DMS 273 (cell line): ENCODE measurements at regions not wholly inside any gene's neighbourhood (a gene's known extent, or its start where the extent isn't known, plus 50 kb on each side); places are given as distances from the start of the nearest gene placed in this dataset.
A peak's percentile ranks its signal among the peaks of the same experiment; 100 is the strongest.
"Not testable (repeated sequence)": the region's sequence is repeated elsewhere in the genome, so short reads cannot be mapped to it uniquely, and the experiment has no call there.

ENCODE experiments used
- DNase-seq: peaks from one replicate; lab custom pipeline; 2025; ENCODE audit not compliant: unreplicated experiment; lab: John Stamatoyannopoulos, UW

DNA sequence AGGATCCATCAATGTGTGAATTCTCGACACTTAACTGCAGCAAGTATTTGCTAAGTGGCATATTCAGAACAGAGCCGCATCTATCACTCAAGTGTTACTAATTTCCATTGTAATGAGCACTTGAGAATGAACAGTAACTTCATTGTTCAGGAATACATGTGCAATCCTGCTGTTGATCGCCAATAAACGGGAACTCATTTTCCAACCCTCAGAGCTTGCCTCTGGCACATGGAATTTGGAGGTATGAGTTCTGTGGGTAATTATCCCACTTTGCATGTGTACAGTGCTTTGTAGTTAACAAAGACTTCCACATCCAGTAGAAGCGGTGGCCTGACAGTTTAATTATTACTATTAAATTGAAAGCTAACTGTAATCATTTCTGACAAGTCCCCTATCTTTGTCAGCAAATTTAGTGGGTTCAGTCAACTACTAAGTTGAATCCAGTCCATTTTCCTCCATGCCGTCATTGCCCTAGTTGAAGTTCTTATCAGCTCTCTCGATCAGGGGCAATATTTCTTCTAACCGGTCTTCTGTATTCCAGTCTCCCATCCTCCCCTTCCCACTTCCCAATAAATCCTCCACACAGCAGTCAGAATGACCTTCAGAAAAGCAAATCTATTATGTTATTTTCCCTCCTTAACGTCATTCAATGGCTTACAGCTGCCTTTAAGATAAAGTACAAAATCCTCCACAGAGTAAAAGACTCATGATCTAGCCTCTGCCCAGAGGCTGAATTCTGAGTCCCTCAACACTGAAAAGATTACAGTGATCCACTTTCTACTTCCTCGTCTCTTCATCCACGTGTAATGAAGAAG, 62.4 kb upstream of the GBA3 start:
- not testable (repeated sequence) for DNase-seq

DNA sequence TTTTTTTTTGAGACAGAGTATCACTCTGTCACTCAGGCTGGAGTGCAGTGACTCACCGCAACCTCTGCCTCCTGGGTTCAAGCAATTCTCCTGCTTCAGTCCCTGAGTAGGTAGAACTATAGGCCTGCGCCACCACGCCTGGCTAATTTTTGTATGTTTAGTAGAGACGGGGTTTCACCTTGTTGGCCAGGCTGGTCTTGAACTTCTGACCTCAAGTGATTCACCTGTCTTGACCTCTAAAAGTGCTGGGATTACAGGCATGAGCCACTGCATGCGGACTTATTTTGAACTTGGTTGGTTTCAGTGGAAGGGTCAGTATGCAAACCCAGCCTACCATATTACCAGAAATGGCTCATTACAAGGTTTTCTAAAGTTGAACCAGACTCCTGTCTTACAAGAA, 61.6 kb upstream of the GBA3 start:
- DNase-seq = not testable (repeated sequence)

DNA sequence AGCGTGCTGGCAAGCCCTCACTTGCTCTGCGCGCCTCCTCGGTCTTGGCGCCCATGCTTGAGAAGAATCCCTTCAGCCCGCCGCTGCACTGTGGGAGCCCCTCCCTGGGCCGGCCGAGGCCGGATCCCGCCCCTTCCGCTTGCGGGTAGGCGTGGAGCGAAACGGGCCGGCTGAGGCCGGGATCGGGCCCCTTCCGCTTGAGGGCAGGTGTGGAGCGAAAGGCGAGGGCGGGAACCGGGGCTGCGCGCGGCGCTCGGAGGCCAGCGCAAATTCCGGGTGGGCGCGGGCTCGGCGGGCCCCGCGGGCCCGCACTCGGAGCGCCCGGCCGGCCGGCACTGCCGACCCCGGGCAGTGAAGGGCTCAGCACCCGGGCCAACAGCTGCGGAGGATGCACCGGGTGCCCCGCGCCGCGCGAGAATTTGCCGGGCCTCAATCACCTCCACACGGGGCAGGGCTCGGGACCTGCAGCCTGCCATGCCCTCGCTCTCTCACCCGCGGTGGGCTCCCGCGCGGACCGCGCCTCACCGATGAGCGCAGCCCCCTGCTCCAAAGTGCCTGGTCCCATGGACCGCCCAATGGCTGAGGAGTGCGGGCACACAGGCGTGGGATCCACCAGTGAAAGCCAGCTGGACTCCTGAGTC, 58.1 kb upstream of the GBA3 start:
- DNase-seq = no peak

DNA sequence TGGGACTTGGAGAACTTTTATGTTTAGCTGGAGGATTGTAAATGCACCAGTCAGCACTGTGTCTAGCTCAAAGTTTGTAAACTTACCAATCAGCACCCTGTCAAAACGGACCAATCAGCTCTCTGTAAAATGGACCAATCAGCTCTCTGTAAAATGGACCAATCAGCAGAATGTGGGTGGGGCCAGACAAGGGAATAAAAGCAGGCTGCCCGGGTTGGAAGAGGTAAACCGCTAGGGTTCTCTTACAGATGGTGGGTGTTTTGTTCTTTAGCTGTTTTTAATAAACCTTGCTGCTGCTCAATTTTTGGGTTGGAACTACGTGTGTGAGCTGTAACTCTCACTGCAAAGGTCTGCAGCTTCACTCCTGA, 57.6 kb upstream of the GBA3 start:
- DNase-seq = not testable (repeated sequence)

DNA sequence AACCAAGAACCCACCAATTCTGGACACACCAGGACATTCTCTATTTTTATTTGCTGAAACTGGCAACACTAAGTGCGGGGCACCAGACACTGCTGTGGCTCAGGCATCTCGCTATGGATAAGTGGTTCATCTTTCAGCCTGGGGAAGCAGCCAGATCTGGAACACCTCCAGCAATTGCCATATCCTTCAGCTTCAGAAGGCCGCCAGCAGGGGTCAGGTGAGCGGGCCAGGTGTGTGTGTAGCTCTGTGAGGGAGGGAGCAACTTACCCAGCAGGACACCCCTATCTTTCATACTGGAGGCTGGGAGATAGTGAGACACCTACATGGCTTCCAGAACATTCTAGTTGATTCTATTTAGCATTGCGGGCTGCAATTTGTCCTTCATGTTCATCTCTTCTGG, 57.0 kb upstream of the GBA3 start:
- peak; percentile 0 for DNase-seq

DNA sequence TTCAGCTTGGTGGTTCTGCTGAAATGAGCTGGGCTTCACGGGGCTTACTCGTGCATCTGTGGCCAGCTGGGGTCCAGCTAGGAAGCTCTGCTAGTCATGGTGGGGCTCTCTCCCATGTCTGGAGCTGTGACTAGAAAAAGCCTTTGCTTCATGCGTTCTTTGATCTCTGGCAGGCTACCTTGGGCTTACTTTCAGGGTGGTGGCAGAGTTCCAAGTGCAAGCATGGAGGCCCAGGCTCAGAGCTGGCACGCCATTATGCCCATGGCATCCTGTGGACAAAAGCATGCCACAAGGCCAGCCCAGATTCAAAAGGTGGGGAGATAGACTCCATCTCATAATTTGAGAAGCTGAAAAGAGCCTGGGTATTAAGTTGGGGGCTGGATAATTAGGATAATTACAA, 55.4 kb upstream of the GBA3 start:
- no peak for DNase-seq
